GM23248 (cell line): ENCODE measurements at regions not wholly inside any gene's neighbourhood (a gene's known extent, or its start where the extent isn't known, plus 50 kb on each side); places are given as distances from the start of the nearest gene placed in this dataset.

Experiments
- DNase-seq: peaks from one replicate; pipeline ENCODE4 v3.0.0-alpha.2; 2015
- H2AFZ ChIP-seq: fragments of 200-600 bp; sonication (generic); 2 replicates; pipeline ENCODE4 v1.6.1; 2016; ENCODE audit warnings: antibody characterized with exemption
- H3F3A ChIP-seq: fragments of 200-600 bp; sonication (generic); 2 replicates; pipeline ENCODE4 v1.6.1; 2016; ENCODE audit warnings: mild to moderate bottlenecking, antibody characterized with exemption, mixed run types; ENCODE audit not compliant: insufficient read depth
- H3K27ac ChIP-seq: fragments of 200-600 bp; sonication (generic); 2 replicates; pipeline ENCODE4 v1.5.1; 2016; ENCODE audit warnings: mild to moderate bottlenecking
- H3K27me3 ChIP-seq: fragments of 200-600 bp; sonication (generic); replicated peaks from 2 replicates; pipeline ENCODE4 v1.6.1; 2016; ENCODE audit warnings: mild to moderate bottlenecking; ENCODE audit not compliant: insufficient read depth
- H3K36me3 ChIP-seq: fragments of 200-600 bp; sonication (generic); 2 replicates; pipeline ENCODE4 v1.6.1; 2016; ENCODE audit warnings: low read depth, mild to moderate bottlenecking
- H3K4me1 ChIP-seq: fragments of 200-600 bp; sonication (generic); 2 replicates; pipeline ENCODE4 v1.6.1; 2016; ENCODE audit warnings: mild to moderate bottlenecking; ENCODE audit not compliant: insufficient read depth
- H3K4me2 ChIP-seq: fragments of 200-600 bp; sonication (generic); one replicate; pipeline ENCODE4 v1.6.1; 2016; ENCODE audit warnings: mild to moderate bottlenecking; ENCODE audit not compliant: unreplicated experiment
- H3K4me3 ChIP-seq: fragments of 200-600 bp; sonication (generic); 2 replicates; pipeline ENCODE4 v1.5.1; 2016; ENCODE audit warnings: mild to moderate bottlenecking
- H3K79me2 ChIP-seq: fragments of 200-600 bp; sonication (generic); 2 replicates; pipeline ENCODE4 v1.6.1; 2016; ENCODE audit warnings: mild to moderate bottlenecking; ENCODE audit not compliant: insufficient read depth
- H3K9ac ChIP-seq: fragments of 200-600 bp; sonication (generic); 2 replicates; pipeline ENCODE4 v1.6.1; 2016; ENCODE audit warnings: mild to moderate bottlenecking
- H3K9me2 ChIP-seq: fragments of 200-600 bp; sonication (generic); 2 replicates; pipeline ENCODE4 v1.6.1; 2016; ENCODE audit warnings: mixed run types, mild to moderate bottlenecking, moderate library complexity; ENCODE audit not compliant: insufficient read depth
- H3K9me3 ChIP-seq: fragments of 200-600 bp; sonication (generic); one replicate; pipeline ENCODE4 v1.6.1; 2017; ENCODE audit warnings: low read depth
- H4K20me1 ChIP-seq: fragments of 200-600 bp; sonication (generic); 2 replicates; pipeline ENCODE4 v1.6.0; 2016; ENCODE audit not compliant: insufficient read depth
- EZH2 ChIP-seq: fragments of 200-600 bp; sonication (generic); IDR thresholded peaks from 2 replicates; pipeline ENCODE4 v1.6.1; 2018; ENCODE audit warnings: antibody characterized with exemption, mild to moderate bottlenecking; ENCODE audit not compliant: insufficient read depth, poor library complexity, severe bottlenecking
- EZH2phosphoT487 ChIP-seq: fragments of 200-600 bp; sonication (generic); IDR thresholded peaks from 2 replicates; pipeline ENCODE4 v1.6.1; 2018; ENCODE audit warnings: antibody characterized with exemption, moderate library complexity, mild to moderate bottlenecking, low read depth; ENCODE audit not compliant: insufficient read depth
- WGBS, 2 experiments: methylation state at CpG; one replicate each; pipeline ENCODE4 v1.1.6; 2015 to 2017; ENCODE audit warnings: low lambda C conversion rate in 2 of 2, low coverage in 1 of 2; ENCODE audit errors: missing lambda C conversion rate in 2 of 2; 5-methylcytosine and 5-hydroxymethylcytosine counted together
- in situ Hi-C: fragments of 300-500 bp; cut with MboI; formaldehyde crosslinking; loops from 2 replicates; pipeline ENCODE4 v1.15.0; 2020

DNA sequence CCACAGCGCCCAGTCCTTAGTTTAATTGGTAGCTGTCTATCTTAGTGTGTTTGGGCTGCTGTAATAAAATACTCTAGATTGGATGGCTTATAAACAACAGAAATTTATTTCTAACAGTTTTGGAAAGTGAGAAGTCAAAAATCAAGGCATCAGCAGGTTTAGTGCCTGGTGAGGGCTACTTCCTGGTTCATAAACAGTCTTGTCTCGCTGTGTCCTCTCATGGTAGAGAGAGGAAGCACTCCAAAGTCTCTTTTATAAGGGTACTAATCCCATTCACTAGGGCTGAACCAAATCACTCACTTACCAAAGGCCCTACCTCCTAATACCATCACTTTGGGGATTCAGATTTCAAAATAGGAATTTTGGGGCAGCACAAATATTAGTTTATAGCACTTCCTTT, 336.9 kb upstream of the RSPO3 start:
- 95 to 98% methylated on average over 2 of the region's 2 CpGs for WGBS, 2 experiments
- H3K9ac ChIP-seq, result no peak overlapping the region
- H3K4me1 ChIP-seq, result 0 out of 2 replicates have a peak, but pooled peaks cover 3% of the 10 kb centered on the region
- no peak overlapping the region for H3K27ac ChIP-seq
- no peaks in the 10 kb centered on the region for H3K36me3 ChIP-seq
- no peak for DNase-seq
- TF ChIP-seq EZH2phosphoT487, result no peak
- no peak for TF ChIP-seq EZH2
- no peak overlapping the region for H3K4me3 ChIP-seq
- H3K9me2 ChIP-seq, result no peaks in the 10 kb centered on the region
- H3K27me3 ChIP-seq, result no peaks in the 10 kb centered on the region
- H3K4me2 ChIP-seq, result no peak overlapping the region
- no peaks in the 10 kb centered on the region for H4K20me1 ChIP-seq
- no peaks in the 10 kb centered on the region for H3K79me2 ChIP-seq
- H3K9me3 ChIP-seq, result no peaks in the 10 kb centered on the region
- H3F3A ChIP-seq, result no peaks in the 10 kb centered on the region
- in situ Hi-C loops, result no loop called here
- no peak overlapping the region for H2AFZ ChIP-seq

DNA sequence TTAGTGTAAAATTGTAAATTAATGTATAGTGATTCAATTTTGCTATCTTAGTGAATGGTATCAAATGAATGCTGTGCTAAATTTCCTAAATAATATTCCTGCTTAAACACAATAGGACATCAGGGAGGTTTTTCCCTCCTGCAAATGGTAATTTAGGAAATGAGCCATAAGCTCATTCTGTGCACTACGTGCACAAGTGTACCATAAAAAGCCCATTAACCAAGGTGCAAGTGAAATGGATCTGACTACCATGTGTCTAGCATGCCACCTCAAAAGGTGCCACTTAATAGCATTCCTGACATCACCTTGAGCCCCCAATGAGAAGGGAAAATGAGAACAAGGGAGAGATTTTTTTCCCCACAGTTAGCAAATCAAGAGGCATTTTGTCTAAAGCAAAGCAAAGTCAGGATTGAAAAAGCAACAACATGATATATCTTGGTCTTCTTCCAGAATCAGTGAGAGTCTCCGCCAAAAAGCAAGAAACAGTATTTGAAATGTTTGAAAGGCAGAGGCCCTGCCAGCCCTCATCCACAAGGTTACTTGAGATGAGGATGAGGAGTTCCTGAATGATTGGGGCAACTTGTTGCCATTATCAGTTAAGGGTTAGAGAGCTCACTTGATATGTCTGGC, 334.2 kb upstream of the RSPO3 start:
- in situ Hi-C loops, result no loop called here
- peaks cover 8% of the 10 kb centered on the region; the same call in 1 of the 2 replicates for H3F3A ChIP-seq
- H4K20me1 ChIP-seq, result no peaks in the 10 kb centered on the region
- H3K27me3 ChIP-seq, result no peaks in the 10 kb centered on the region
- DNase-seq, result no peak
- H3K4me2 ChIP-seq, result no peak overlapping the region
- H3K9ac ChIP-seq, result no peak overlapping the region
- 97 to 98% methylated on average over 2 of the region's 2 CpGs for WGBS, 2 experiments
- H3K79me2 ChIP-seq, result no peaks in the 10 kb centered on the region
- H3K4me1 ChIP-seq, result peaks cover 16% of the 10 kb centered on the region; the same call in 1 of the 2 replicates
- H2AFZ ChIP-seq, result no peak overlapping the region
- no peaks in the 10 kb centered on the region for H3K36me3 ChIP-seq
- H3K9me3 ChIP-seq, result no peaks in the 10 kb centered on the region
- H3K9me2 ChIP-seq, result no peaks in the 10 kb centered on the region
- no peak overlapping the region for H3K4me3 ChIP-seq
- TF ChIP-seq EZH2phosphoT487, result no peak
- no peak for TF ChIP-seq EZH2
- H3K27ac ChIP-seq, result no peak overlapping the region

DNA sequence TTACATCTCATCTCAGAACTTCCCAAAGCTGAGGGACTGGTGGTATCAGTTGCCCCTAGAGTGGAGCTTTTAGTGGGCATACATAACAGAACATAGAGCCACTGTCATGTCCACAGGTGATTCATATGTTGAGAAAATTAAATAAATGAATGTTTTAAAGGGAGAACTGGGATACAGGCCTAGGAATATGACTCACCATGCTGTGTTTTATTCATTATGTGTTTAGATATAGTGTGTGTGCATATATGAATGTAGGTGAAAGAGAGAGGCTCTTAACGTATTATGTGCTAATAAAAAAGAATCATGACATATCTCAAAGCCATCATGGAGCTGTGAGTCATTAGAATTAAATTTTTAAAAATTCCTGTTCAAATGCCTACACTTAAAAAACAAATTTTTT, 332.2 kb upstream of the RSPO3 start:
- H3K4me2 ChIP-seq, result no peak overlapping the region
- WGBS, 2 experiments, result 50 to 60% methylated on average over 1 of the region's 1 CpG
- in situ Hi-C loops, result no loop called here
- H3K9me3 ChIP-seq, result no peaks in the 10 kb centered on the region
- no peaks in the 10 kb centered on the region for H3K79me2 ChIP-seq
- no peaks in the 10 kb centered on the region for H3K36me3 ChIP-seq
- peak; percentile 53 for DNase-seq
- no peak overlapping the region for H3K27ac ChIP-seq
- no peaks in the 10 kb centered on the region for H3K27me3 ChIP-seq
- no peak overlapping the region for H2AFZ ChIP-seq
- H3F3A ChIP-seq, result peaks cover 8% of the 10 kb centered on the region; the same call in 1 of the 2 replicates
- no peaks in the 10 kb centered on the region for H4K20me1 ChIP-seq
- peaks cover 16% of the 10 kb centered on the region; the same call in 1 of the 2 replicates for H3K4me1 ChIP-seq
- H3K9ac ChIP-seq, result no peak overlapping the region
- no peaks in the 10 kb centered on the region for H3K9me2 ChIP-seq
- TF ChIP-seq EZH2phosphoT487 (no peak), EZH2 (no peak)
- no peak overlapping the region for H3K4me3 ChIP-seq

DNA sequence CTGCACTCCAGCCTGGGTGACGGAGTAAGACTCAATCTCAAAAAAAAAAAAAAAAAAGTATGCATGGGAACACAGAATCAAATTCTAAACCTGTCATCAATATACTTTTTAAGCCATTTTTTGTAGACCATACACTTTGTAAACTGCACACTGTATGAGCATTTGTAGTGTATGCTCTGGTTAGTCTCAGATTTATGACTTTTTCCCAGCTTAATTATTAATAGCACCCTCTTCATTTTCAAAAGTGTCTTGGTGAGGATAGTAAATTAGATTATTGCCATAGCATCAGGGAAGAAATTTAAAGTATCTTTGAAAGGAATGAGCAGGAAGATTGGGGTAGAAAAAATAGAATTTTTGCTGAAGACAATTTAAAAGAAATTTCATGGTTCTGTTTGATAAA, 330.8 kb upstream of the RSPO3 start:
- no peak overlapping the region for H3K27ac ChIP-seq
- H3K9me2 ChIP-seq, result no peaks in the 10 kb centered on the region
- DNase-seq, result no peak
- in situ Hi-C loops, result no loop called here
- no peaks in the 10 kb centered on the region for H3K27me3 ChIP-seq
- TF ChIP-seq EZH2phosphoT487 (no peak), EZH2 (no peak)
- H3K4me2 ChIP-seq, result no peak overlapping the region
- peaks cover 8% of the 10 kb centered on the region; the same call in 1 of the 2 replicates for H3F3A ChIP-seq
- no peak overlapping the region for H3K4me3 ChIP-seq
- H4K20me1 ChIP-seq, result no peaks in the 10 kb centered on the region
- no peak overlapping the region for H3K9ac ChIP-seq
- H3K9me3 ChIP-seq, result no peaks in the 10 kb centered on the region
- H3K36me3 ChIP-seq, result no peaks in the 10 kb centered on the region
- H2AFZ ChIP-seq, result no peak overlapping the region
- no peaks in the 10 kb centered on the region for H3K79me2 ChIP-seq
- WGBS, 2 experiments, result 78 to 96% methylated on average over 1 of the region's 1 CpG
- peaks cover 16% of the 10 kb centered on the region; the same call in 1 of the 2 replicates for H3K4me1 ChIP-seq
